ENCODE measurements at regions not wholly inside any gene's neighbourhood (a gene's known extent, or its start where the extent isn't known, plus 50 kb on each side); places are given as distances from the start of the nearest gene placed in this dataset.

DNA sequence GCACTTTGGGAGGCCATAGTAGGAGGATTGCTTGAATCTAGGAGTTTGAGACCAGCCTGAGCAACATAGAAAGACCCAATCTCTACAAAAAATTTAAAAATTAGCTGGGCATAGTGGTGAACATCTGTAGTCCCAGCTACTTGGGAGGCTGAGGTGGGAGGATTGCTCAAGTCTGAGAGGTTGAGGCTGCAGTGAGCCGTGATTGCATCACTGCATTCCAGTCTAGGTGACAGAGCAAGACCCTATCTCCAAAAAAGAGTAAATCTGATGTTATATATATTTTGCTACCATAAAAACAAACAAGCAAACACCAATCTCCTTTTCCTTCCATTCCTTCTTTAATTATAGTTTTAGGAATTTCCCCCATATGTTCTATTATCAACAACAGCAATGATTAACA is 74.2 kb upstream of the RNU6-1 start:
- POLR2A ChIA-PET, result no interaction called here
- Histone ChIP-seq H3K4me1 (ENCODE audit: control extremely low read depth in 1 of 4, control insufficient read depth in 4 of 4, insufficient read depth in 4 of 4, low read length in 3 of 4) (no peaks in the 10 kb centered on the region), H3K36me3 (ENCODE audit: control insufficient read depth in 4 of 4, insufficient read depth in 4 of 4, low read length in 3 of 4) (no peaks in the 10 kb centered on the region), H3K9me3 (ENCODE audit: control extremely low read depth in 1 of 5, control insufficient read depth in 4 of 5, insufficient read depth in 2 of 5, low read depth in 1 of 5, low read length in 4 of 5) (peaks cover 0 to 27% (median 12%) of the 10 kb centered on the region in 5 experiments), H3K4me3 (ENCODE audit: control insufficient read depth in 1 of 7, extremely low read depth in 1 of 7, insufficient read depth in 4 of 7, low read depth in 2 of 7, low read length in 6 of 7) (no peak overlapping the region), H3K27me3 (replicated peaks in 2 of 5; ENCODE audit: control insufficient read depth in 4 of 5, insufficient read depth in 5 of 5, low read length in 4 of 5) (no peaks in the 10 kb centered on the region), H3K27ac (ENCODE audit: insufficient read depth in 1 of 2, low read depth in 1 of 2, low read length in 2 of 2, poor library complexity in 1 of 2, severe bottlenecking in 2 of 2) (no peak overlapping the region)
- CTCF ChIA-PET, result interaction anchor here (0.9 kb wide), 1 partner anchor 17 kb away, joined by 3 read pairs; no protein-coding TSS in a partner anchor
- WGBS (ENCODE audit: insufficient coverage), result no CpG with 5 or more reads among the region's 1 CpG
- DNase-seq, result no peak

DNA sequence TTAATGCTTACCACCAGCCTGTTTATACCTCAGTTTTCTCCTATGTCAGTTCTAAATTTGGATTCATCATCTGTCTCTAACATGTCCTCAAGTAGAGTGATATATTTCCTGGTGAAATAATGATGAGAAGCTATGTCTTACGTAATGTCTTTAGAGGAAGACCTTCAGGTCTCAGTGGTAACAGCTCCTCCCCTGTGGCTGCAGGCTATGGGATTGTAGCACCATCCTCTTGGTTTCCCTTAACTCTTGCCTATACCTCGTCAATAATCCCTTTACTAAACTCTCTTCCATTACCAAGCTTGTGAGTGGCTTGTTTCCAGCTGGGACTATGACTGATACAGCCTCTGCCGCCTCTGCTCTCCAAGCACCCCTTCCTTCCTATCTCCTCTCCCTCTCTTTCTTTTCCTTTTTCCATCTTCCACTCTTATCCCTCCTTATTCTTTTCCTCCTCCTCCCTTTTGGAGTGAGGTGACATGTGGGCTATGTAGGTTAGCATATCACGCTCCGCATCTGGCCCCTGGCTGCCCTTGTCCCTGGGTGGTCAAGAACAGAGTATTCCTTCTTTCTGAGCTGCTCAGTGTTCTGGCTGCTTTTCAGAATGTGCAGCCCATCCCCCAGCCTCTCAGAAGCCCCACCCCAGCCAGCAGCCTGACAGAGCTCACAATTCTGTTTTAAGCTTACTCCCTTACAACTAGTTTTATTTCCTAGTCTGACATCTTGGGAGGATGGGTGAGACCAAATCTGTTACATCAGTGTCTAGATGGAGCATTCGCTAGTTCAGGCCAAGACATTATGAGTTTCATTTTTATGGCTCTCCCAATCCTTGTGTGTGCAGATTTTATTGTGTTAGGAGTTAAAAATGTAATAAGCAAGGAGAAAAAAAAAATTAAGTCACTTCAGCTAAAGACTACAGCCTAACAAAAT is 75.0 kb upstream of the RNU6-1 start:
- H3K27me3 ChIP-seq (replicated peaks in 2 of 5; ENCODE audit: control insufficient read depth in 4 of 5, insufficient read depth in 5 of 5, low read length in 4 of 5), result no peaks in the 10 kb centered on the region
- no peaks in the 10 kb centered on the region for H3K36me3 ChIP-seq (ENCODE audit: control insufficient read depth in 4 of 4, insufficient read depth in 4 of 4, low read length in 3 of 4)
- no peak for DNase-seq
- WGBS (ENCODE audit: insufficient coverage), result 100% methylated on average over 2 of the region's 6 CpGs
- no peak overlapping the region for H3K4me3 ChIP-seq (ENCODE audit: control insufficient read depth in 1 of 7, extremely low read depth in 1 of 7, insufficient read depth in 4 of 7, low read depth in 2 of 7, low read length in 6 of 7)
- H3K4me1 ChIP-seq (ENCODE audit: control extremely low read depth in 1 of 4, control insufficient read depth in 4 of 4, insufficient read depth in 4 of 4, low read length in 3 of 4), result no peaks in the 10 kb centered on the region
- H3K9me3 ChIP-seq (ENCODE audit: control extremely low read depth in 1 of 5, control insufficient read depth in 4 of 5, insufficient read depth in 2 of 5, low read depth in 1 of 5, low read length in 4 of 5), result peaks cover 2 to 25% (median 11%) of the 10 kb centered on the region in 5 experiments
- ChIA-PET CTCF (interaction anchor here (0.9 kb wide), 1 partner anchor 16 kb away, joined by 3 read pairs; no protein-coding TSS in a partner anchor), POLR2A (no interaction called here)
- no peak overlapping the region for H3K27ac ChIP-seq (ENCODE audit: insufficient read depth in 1 of 2, low read depth in 1 of 2, low read length in 2 of 2, poor library complexity in 1 of 2, severe bottlenecking in 2 of 2)

DNA sequence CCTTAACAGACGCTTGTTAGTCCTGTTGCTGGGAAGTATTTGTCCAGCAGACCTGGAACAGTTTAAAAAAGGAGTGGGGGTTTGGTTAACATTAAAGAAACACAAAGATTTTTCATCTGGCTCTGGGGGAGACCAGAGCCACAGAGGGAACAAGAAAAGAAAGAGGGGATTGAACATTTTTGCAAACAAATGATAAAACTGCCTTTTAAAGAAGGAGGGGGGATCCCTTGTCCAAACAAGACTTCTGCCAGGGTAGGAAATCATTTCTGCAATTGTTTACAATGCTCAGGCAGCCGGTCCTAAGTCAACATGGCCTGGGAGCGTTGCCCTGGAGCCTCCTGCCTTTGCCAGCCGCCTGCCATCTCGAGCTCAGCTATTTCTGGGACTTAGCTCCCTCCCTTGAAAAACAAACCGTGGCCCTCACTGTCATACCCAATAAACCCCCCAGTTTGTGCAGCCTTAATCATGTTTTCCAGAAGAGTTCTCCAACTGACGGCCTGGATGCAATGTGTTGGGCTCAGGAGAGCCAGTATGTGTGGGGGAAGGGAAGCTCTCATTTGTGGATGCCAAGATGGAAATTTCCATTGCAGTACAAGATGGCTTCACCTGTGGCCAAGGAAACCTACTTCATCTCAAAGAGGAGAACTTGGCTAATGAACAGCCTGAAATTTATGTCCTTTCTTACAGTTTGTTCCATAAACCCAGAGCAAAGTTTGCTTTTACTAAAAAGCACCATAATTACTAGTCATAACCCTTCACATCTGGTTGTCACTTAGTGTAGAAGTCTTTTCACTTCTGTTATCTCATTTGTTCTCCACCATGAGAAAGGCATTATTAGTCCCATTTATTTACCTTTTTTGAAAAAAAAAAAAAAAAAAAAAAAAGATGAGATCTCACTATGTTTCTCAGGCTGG is 75.9 kb upstream of the RNU6-1 start:
- Histone ChIP-seq H3K27ac (ENCODE audit: insufficient read depth in 1 of 2, low read depth in 1 of 2, low read length in 2 of 2, poor library complexity in 1 of 2, severe bottlenecking in 2 of 2) (no peak overlapping the region), H3K27me3 (replicated peaks in 2 of 5; ENCODE audit: control insufficient read depth in 4 of 5, insufficient read depth in 5 of 5, low read length in 4 of 5) (no peaks in the 10 kb centered on the region), H3K4me3 (ENCODE audit: control insufficient read depth in 1 of 7, extremely low read depth in 1 of 7, insufficient read depth in 4 of 7, low read depth in 2 of 7, low read length in 6 of 7) (no peak overlapping the region), H3K9me3 (ENCODE audit: control extremely low read depth in 1 of 5, control insufficient read depth in 4 of 5, insufficient read depth in 2 of 5, low read depth in 1 of 5, low read length in 4 of 5) (peaks cover 2 to 19% (median 10%) of the 10 kb centered on the region in 5 experiments), H3K4me1 (ENCODE audit: control extremely low read depth in 1 of 4, control insufficient read depth in 4 of 4, insufficient read depth in 4 of 4, low read length in 3 of 4) (no peaks in the 10 kb centered on the region), H3K36me3 (ENCODE audit: control insufficient read depth in 4 of 4, insufficient read depth in 4 of 4, low read length in 3 of 4) (no peaks in the 10 kb centered on the region)
- ChIA-PET CTCF (no interaction called here), POLR2A (no interaction called here)
- no peak for DNase-seq
- 97% methylated on average over 6 of the region's 7 CpGs for WGBS (ENCODE audit: insufficient coverage)

DNA sequence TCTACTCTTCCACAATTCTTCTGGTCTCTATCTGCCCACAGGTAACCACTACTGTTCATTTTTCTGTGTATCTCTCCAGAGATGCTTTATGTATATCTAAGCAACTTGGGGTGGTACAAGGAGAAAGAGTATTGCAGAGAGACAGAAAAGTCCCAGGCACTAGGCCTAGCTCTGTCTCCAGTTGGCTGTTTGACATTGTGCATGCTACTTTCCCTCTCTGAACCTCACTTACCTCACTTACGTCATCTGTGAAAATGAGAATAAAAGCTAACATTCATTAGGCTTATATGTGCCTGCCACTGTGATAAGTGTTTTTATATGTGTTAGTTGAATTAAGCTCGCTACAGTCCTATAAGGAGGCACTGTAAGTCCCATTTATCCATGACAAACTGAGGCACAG is 76.7 kb upstream of the RNU6-1 start:
- H3K27ac ChIP-seq (ENCODE audit: insufficient read depth in 1 of 2, low read depth in 1 of 2, low read length in 2 of 2, poor library complexity in 1 of 2, severe bottlenecking in 2 of 2), result no peak overlapping the region
- H3K4me3 ChIP-seq (ENCODE audit: control insufficient read depth in 1 of 7, extremely low read depth in 1 of 7, insufficient read depth in 4 of 7, low read depth in 2 of 7, low read length in 6 of 7), result no peak overlapping the region
- no CpG with 5 or more reads among the region's 2 CpGs for WGBS (ENCODE audit: insufficient coverage)
- no peaks in the 10 kb centered on the region for H3K36me3 ChIP-seq (ENCODE audit: control insufficient read depth in 4 of 4, insufficient read depth in 4 of 4, low read length in 3 of 4)
- peaks cover 2 to 17% (median 10%) of the 10 kb centered on the region in 5 experiments for H3K9me3 ChIP-seq (ENCODE audit: control extremely low read depth in 1 of 5, control insufficient read depth in 4 of 5, insufficient read depth in 2 of 5, low read depth in 1 of 5, low read length in 4 of 5)
- no peaks in the 10 kb centered on the region for H3K27me3 ChIP-seq (replicated peaks in 2 of 5; ENCODE audit: control insufficient read depth in 4 of 5, insufficient read depth in 5 of 5, low read length in 4 of 5)
- ChIA-PET POLR2A (no interaction called here), CTCF (no interaction called here)
- H3K4me1 ChIP-seq (ENCODE audit: control extremely low read depth in 1 of 4, control insufficient read depth in 4 of 4, insufficient read depth in 4 of 4, low read length in 3 of 4), result no peaks in the 10 kb centered on the region
- DNase-seq, result no peak

DNA sequence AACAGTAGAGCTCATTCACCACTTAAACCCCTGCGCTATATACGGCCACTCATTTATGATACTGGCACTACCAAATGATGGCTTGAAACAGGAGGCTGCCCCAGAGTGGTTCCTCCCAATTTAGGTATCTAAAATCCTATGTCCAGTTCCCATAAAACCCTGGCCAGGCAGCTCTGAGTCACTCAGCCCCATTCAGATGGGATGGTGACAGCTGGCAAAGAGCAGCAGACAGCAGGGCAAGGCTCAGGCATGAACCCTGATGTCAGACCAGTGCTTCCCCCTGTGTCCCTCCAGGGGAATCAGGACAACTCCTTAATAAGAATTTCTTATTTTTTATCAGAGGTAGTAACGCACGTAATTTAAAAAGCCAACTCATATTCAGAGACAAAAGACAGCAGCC is 77.2 kb upstream of the RNU6-1 start:
- DNase-seq, result no peak
- no peak overlapping the region for H3K4me3 ChIP-seq (ENCODE audit: control insufficient read depth in 1 of 7, extremely low read depth in 1 of 7, insufficient read depth in 4 of 7, low read depth in 2 of 7, low read length in 6 of 7)
- H3K4me1 ChIP-seq (ENCODE audit: control extremely low read depth in 1 of 4, control insufficient read depth in 4 of 4, insufficient read depth in 4 of 4, low read length in 3 of 4), result no peaks in the 10 kb centered on the region
- 95% methylated on average over 2 of the region's 4 CpGs for WGBS (ENCODE audit: insufficient coverage)
- CTCF ChIA-PET, result interaction anchor here (1.0 to 1.2 kb wide), 2 partner anchors 14 to 31 kb away, joined by 3 read pairs; no protein-coding TSS in a partner anchor
- POLR2A ChIA-PET, result no interaction called here
- peaks cover 2 to 17% (median 10%) of the 10 kb centered on the region in 5 experiments for H3K9me3 ChIP-seq (ENCODE audit: control extremely low read depth in 1 of 5, control insufficient read depth in 4 of 5, insufficient read depth in 2 of 5, low read depth in 1 of 5, low read length in 4 of 5)
- H3K27ac ChIP-seq (ENCODE audit: insufficient read depth in 1 of 2, low read depth in 1 of 2, low read length in 2 of 2, poor library complexity in 1 of 2, severe bottlenecking in 2 of 2), result no peak overlapping the region
- H3K27me3 ChIP-seq (replicated peaks in 2 of 5; ENCODE audit: control insufficient read depth in 4 of 5, insufficient read depth in 5 of 5, low read length in 4 of 5), result no peaks in the 10 kb centered on the region
- no peaks in the 10 kb centered on the region for H3K36me3 ChIP-seq (ENCODE audit: control insufficient read depth in 4 of 4, insufficient read depth in 4 of 4, low read length in 3 of 4)

DNA sequence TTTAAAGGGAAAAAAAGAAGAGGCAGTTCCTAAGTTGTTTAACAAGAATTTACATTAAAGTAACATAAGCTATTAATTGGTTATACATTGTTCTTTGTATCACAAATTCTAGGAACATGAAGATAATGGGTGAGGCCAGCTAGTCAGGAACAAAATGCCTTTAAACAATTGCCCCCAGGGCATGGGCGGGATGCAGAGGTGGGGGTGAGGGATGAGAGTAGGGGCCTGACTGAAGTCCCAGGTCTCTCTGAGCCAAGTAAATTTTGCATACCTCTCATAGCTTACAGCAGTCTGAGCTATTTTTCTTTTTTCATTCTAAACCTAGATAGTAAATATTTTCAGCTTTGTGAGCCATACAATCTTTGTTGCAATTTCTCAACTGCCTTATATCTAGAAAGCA is 77.8 kb upstream of the RNU6-1 start:
- CTCF ChIA-PET, result interaction anchor here (1.0 to 1.2 kb wide), 2 partner anchors 13 to 32 kb away, joined by 3 read pairs; no protein-coding TSS in a partner anchor
- no peaks in the 10 kb centered on the region for H3K36me3 ChIP-seq (ENCODE audit: control insufficient read depth in 4 of 4, insufficient read depth in 4 of 4, low read length in 3 of 4)
- POLR2A ChIA-PET, result no interaction called here

More for the DNA sequence above, 77.8 kb upstream of the RNU6-1 start:
- Histone ChIP-seq H3K27ac (ENCODE audit: insufficient read depth in 1 of 2, low read depth in 1 of 2, low read length in 2 of 2, poor library complexity in 1 of 2, severe bottlenecking in 2 of 2) (no peak overlapping the region), H3K9me3 (ENCODE audit: control extremely low read depth in 1 of 5, control insufficient read depth in 4 of 5, insufficient read depth in 2 of 5, low read depth in 1 of 5, low read length in 4 of 5) (peaks cover 2 to 17% (median 10%) of the 10 kb centered on the region in 5 experiments), H3K4me3 (ENCODE audit: control insufficient read depth in 1 of 7, extremely low read depth in 1 of 7, insufficient read depth in 4 of 7, low read depth in 2 of 7, low read length in 6 of 7) (no peak overlapping the region), H3K4me1 (ENCODE audit: control extremely low read depth in 1 of 4, control insufficient read depth in 4 of 4, insufficient read depth in 4 of 4, low read length in 3 of 4) (no peaks in the 10 kb centered on the region), H3K27me3 (replicated peaks in 2 of 5; ENCODE audit: control insufficient read depth in 4 of 5, insufficient read depth in 5 of 5, low read length in 4 of 5) (no peaks in the 10 kb centered on the region)
- no peak for DNase-seq
- WGBS (ENCODE audit: insufficient coverage), result 100% methylated on average over 1 of the region's 1 CpG
